PC-9 (cell line): ENCODE measurements at regions not wholly inside any gene's neighbourhood (a gene's known extent, or its start where the extent isn't known, plus 50 kb on each side); places are given as distances from the start of the nearest gene placed in this dataset.

Experiments used
- BruUV-seq: library from RNA; stranded (reverse); fragments of 400-500 nt; replicated peaks from 2 replicates; lab custom pipeline; 2021; lab: Mats Ljungman, UMichigan
- CTCF ChIA-PET: fragments of 300-600 bp; sonication (Branson Sonifier 250); formaldehyde crosslinking; loops from one replicate; lab custom pipeline; 2022; ENCODE audit warnings: antibody characterized with exemption; lab: Charles Lee
- POLR2A ChIA-PET: fragments of 300-600 bp; sonication (Branson Sonifier 250); formaldehyde crosslinking; loops from one replicate; lab custom pipeline; 2022; ENCODE audit warnings: antibody characterized with exemption; ENCODE audit not compliant: unreplicated experiment; lab: Charles Lee
- DNase-seq, 2 experiments: peaks; one replicate each; pipeline versions ENCODE4 v3.0.0 to v3.0.0-alpha.2; 2015 to 2022; ENCODE audit warnings: mixed read lengths in 1 of 2
- H2AFZ ChIP-seq: fragments of 200-600 bp; sonication (generic); 2 replicates; pipeline ENCODE4 v1.8.1; 2017; ENCODE audit warnings: antibody characterized with exemption
- H3F3A ChIP-seq: fragments of 200-600 bp; sonication (generic); 2 replicates; pipeline ENCODE4 v1.8.1; 2017; ENCODE audit warnings: antibody characterized with exemption, mild to moderate bottlenecking, low read depth; ENCODE audit not compliant: insufficient read depth
- H3K27ac ChIP-seq: fragments of 200-600 bp; sonication (generic); 2 replicates; pipeline ENCODE4 v1.6.1; 2016; ENCODE audit warnings: mixed run types
- H3K27me3 ChIP-seq: fragments of 200-600 bp; sonication (generic); 2 replicates; pipeline ENCODE4 v1.6.1; 2016; ENCODE audit warnings: low read depth, mixed run types; ENCODE audit not compliant: insufficient read depth
- H3K36me3 ChIP-seq: fragments of 200-600 bp; sonication (generic); 2 replicates; pipeline ENCODE4 v1.6.1; 2016; ENCODE audit warnings: low read depth, mixed run types
- H3K4me1 ChIP-seq: fragments of 200-600 bp; sonication (generic); replicated peaks from 2 replicates; pipeline ENCODE4 v1.6.1; 2016; ENCODE audit warnings: mixed run types; ENCODE audit not compliant: insufficient read depth
- H3K4me2 ChIP-seq: fragments of 200-600 bp; sonication (generic); 2 replicates; pipeline ENCODE4 v1.6.1; 2017; ENCODE audit warnings: mixed run types
- H3K4me3 ChIP-seq: fragments of 200-600 bp; sonication (generic); 2 replicates; pipeline ENCODE4 v1.6.1; 2016; ENCODE audit warnings: mixed run types
- H3K79me2 ChIP-seq: fragments of 200-600 bp; sonication (generic); 2 replicates; pipeline ENCODE4 v1.6.1; 2017; ENCODE audit warnings: low read depth, mixed run types
- H3K9me2 ChIP-seq: fragments of 200-600 bp; sonication (generic); 2 replicates; pipeline ENCODE4 v1.8.1; 2017; ENCODE audit warnings: mild to moderate bottlenecking; ENCODE audit not compliant: insufficient read depth
- H3K9me3 ChIP-seq: fragments of 200-600 bp; sonication (generic); 2 replicates; pipeline ENCODE4 v1.8.1; 2016; ENCODE audit warnings: low read depth; ENCODE audit not compliant: insufficient read depth
- H4K20me1 ChIP-seq: fragments of 200-600 bp; sonication (generic); 2 replicates; pipeline ENCODE4 v1.8.1; 2017; ENCODE audit not compliant: insufficient read depth
- EZH2 ChIP-seq: fragments of 200-600 bp; sonication (generic); IDR thresholded peaks from 2 replicates; pipeline ENCODE4 v1.8.0; 2017; ENCODE audit warnings: antibody characterized with exemption, low read depth
- intact Hi-C: fragments of 100-400 bp; cut with micrococcal nuclease; formaldehyde crosslinking; loops from one replicate; pipeline ENCODE4 v1.10.0; 2022; ENCODE audit not compliant: unreplicated experiment
- TF ChIP-seq, protein P1 (sequence below): fragments of 200-600 bp; sonication (generic); conservative IDR thresholded peaks from 2 replicates; pipeline ENCODE4 v1.6.1; 2017; ENCODE audit warnings: mixed run types, antibody characterized with exemption, mild to moderate bottlenecking, moderate library complexity

GRCh38 chr4:160492181-160492580, 1389.3 kb downstream of the RAPGEF2 start:
- no peaks in the 10 kb centered on the region for H3K9me2 ChIP-seq
- TF ChIP-seq, protein P1, sequence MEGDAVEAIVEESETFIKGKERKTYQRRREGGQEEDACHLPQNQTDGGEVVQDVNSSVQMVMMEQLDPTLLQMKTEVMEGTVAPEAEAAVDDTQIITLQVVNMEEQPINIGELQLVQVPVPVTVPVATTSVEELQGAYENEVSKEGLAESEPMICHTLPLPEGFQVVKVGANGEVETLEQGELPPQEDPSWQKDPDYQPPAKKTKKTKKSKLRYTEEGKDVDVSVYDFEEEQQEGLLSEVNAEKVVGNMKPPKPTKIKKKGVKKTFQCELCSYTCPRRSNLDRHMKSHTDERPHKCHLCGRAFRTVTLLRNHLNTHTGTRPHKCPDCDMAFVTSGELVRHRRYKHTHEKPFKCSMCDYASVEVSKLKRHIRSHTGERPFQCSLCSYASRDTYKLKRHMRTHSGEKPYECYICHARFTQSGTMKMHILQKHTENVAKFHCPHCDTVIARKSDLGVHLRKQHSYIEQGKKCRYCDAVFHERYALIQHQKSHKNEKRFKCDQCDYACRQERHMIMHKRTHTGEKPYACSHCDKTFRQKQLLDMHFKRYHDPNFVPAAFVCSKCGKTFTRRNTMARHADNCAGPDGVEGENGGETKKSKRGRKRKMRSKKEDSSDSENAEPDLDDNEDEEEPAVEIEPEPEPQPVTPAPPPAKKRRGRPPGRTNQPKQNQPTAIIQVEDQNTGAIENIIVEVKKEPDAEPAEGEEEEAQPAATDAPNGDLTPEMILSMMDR: no peak
- TF ChIP-seq EZH2: no peak
- DNase-seq: no peak
- H3K9me3 ChIP-seq: no peaks in the 10 kb centered on the region
- ChIA-PET CTCF (interaction anchor here (0.6 kb wide), 1 partner anchor 349 kb away, joined by 4 read pairs; no protein-coding TSS in a partner anchor), POLR2A (no interaction called here)
- no peak overlapping the region for H3K4me2 ChIP-seq
- H3K79me2 ChIP-seq: no peaks in the 10 kb centered on the region
- H3K36me3 ChIP-seq: no peaks in the 10 kb centered on the region
- BruUV-seq: no TSS peak
- no peak overlapping the region for H2AFZ ChIP-seq
- intact Hi-C loops: no loop called here
- H3K4me1 ChIP-seq: no peaks in the 10 kb centered on the region
- no peaks in the 10 kb centered on the region for H3F3A ChIP-seq
- H3K4me3 ChIP-seq: no peak overlapping the region
- no peaks in the 10 kb centered on the region for H4K20me1 ChIP-seq
- H3K27me3 ChIP-seq: no peaks in the 10 kb centered on the region
- H3K27ac ChIP-seq: no peak overlapping the region

GRCh38 chr4:160493206-160493605, 1390.3 kb downstream of the RAPGEF2 start:
- intact Hi-C loops: no loop called here
- no TSS peak for BruUV-seq
- Histone ChIP-seq H4K20me1 (no peaks in the 10 kb centered on the region), H3K4me2 (no peak overlapping the region), H3K79me2 (no peaks in the 10 kb centered on the region), H3K27ac (no peak overlapping the region), H2AFZ (no peak overlapping the region), H3K36me3 (no peaks in the 10 kb centered on the region), H3K9me3 (no peaks in the 10 kb centered on the region), H3F3A (no peaks in the 10 kb centered on the region), H3K4me3 (no peak overlapping the region), H3K27me3 (no peaks in the 10 kb centered on the region), H3K4me1 (no peaks in the 10 kb centered on the region), H3K9me2 (no peaks in the 10 kb centered on the region)
- no peak for DNase-seq
- POLR2A ChIA-PET: no interaction called here
- TF ChIP-seq, protein P1: no peak
- TF ChIP-seq EZH2: no peak
- CTCF ChIA-PET: no interaction called here

DNA sequence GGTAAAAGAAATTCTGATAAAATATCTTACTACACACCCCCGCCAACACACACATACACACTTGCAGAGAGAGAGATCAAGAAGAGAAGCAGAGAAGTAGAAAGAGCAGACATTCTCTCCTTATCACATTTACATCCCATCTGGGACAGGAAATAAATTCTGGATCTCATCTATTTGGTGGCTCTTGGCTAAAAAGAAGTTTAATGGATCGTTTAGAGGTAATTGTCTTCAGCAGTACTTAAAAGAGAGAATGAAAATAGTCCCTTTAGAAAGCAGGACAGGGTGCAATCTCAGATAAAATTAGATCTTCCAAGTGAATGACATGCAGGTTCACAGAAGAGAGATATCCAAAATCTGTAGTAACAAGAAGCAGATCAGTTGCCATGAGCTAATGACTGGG, 1392.5 kb downstream of the RAPGEF2 start:
- H3K4me2 ChIP-seq: no peak overlapping the region
- no peak overlapping the region for H2AFZ ChIP-seq
- CTCF ChIA-PET: no interaction called here
- POLR2A ChIA-PET: no interaction called here
- DNase-seq: no peak
- no peak overlapping the region for H3K27ac ChIP-seq
- no peak overlapping the region for H3K4me3 ChIP-seq
- H4K20me1 ChIP-seq: no peaks in the 10 kb centered on the region
- H3K4me1 ChIP-seq: no peaks in the 10 kb centered on the region
- no TSS peak for BruUV-seq
- H3K27me3 ChIP-seq: no peaks in the 10 kb centered on the region
- intact Hi-C loops: no loop called here
- H3K36me3 ChIP-seq: no peaks in the 10 kb centered on the region
- TF ChIP-seq, protein P1: no peak
- TF ChIP-seq EZH2: no peak
- no peaks in the 10 kb centered on the region for H3K9me3 ChIP-seq
- no peaks in the 10 kb centered on the region for H3K79me2 ChIP-seq
- no peaks in the 10 kb centered on the region for H3F3A ChIP-seq
- H3K9me2 ChIP-seq: no peaks in the 10 kb centered on the region
